ENCODE measurements at regions not wholly inside any gene's neighbourhood (a gene's known extent, or its start where the extent isn't known, plus 50 kb on each side); places are given as distances from the start of the nearest gene placed in this dataset.
A peak's percentile ranks its signal among the peaks of the same experiment; 100 is the strongest.

- DNase-seq (ENCODE audit: low spot score), result no peak
Measured at GRCh38 chr3:151992326-151993041, 119.0 kb downstream of the SUCNR1 start.

- no peak for DNase-seq (ENCODE audit: low spot score)
Measured at GRCh38 chr3:151995091-151995490, 121.6 kb downstream of the SUCNR1 start.

- DNase-seq (ENCODE audit: low spot score), result no peak
Measured at GRCh38 chr3:151998744-151999143, 125.3 kb downstream of the SUCNR1 start.

- no peak for DNase-seq (ENCODE audit: low spot score)
Measured at GRCh38 chr3:151999936-152000335, 126.5 kb downstream of the SUCNR1 start.

- DNase-seq (ENCODE audit: low spot score), result no peak
Measured at GRCh38 chr3:152011812-152012735, 138.6 kb downstream of the SUCNR1 start.

- DNase-seq (ENCODE audit: low spot score), result no peak
Measured at GRCh38 chr3:152019508-152019907, 146.1 kb downstream of the SUCNR1 start.

GRCh38 chr3:152021951-152022461 lies 148.6 kb downstream of the SUCNR1 start:
- DNase-seq (ENCODE audit: low spot score), result peak; percentile 80

- DNase-seq (ENCODE audit: low spot score), result peak; percentile 90
Measured at GRCh38 chr3:152026033-152026556, 152.7 kb downstream of the SUCNR1 start.

- DNase-seq (ENCODE audit: low spot score), result no peak
Measured at GRCh38 chr3:152030320-152030719, 156.9 kb downstream of the SUCNR1 start.

GRCh38 chr3:152031321-152031720 lies 157.9 kb downstream of the SUCNR1 start:
- peak; percentile 61 for DNase-seq (ENCODE audit: low spot score)

- no peak for DNase-seq (ENCODE audit: low spot score)
Measured at GRCh38 chr3:152037297-152037696, 163.9 kb downstream of the SUCNR1 start.

GRCh38 chr3:152037953-152038352 lies 164.5 kb downstream of the SUCNR1 start:
- no peak for DNase-seq (ENCODE audit: low spot score)

- DNase-seq (ENCODE audit: low spot score), result no peak
Measured at GRCh38 chr3:152038490-152038889, 165.0 kb downstream of the SUCNR1 start.

- DNase-seq (ENCODE audit: low spot score), result no peak
Measured at GRCh38 chr3:152039887-152040286, 166.4 kb downstream of the SUCNR1 start.

GRCh38 chr3:152040319-152040718 lies 166.9 kb downstream of the SUCNR1 start:
- no peak for DNase-seq (ENCODE audit: low spot score)

GRCh38 chr3:152043620-152044019 lies 170.2 kb downstream of the SUCNR1 start:
- no peak for DNase-seq (ENCODE audit: low spot score)

- DNase-seq (ENCODE audit: low spot score), result no peak
Measured at GRCh38 chr3:152046280-152046679, 172.8 kb downstream of the SUCNR1 start.

GRCh38 chr3:152047465-152047864 lies 174.0 kb downstream of the SUCNR1 start:
- no peak for DNase-seq (ENCODE audit: low spot score)

GRCh38 chr3:152048831-152049230 lies 175.4 kb downstream of the SUCNR1 start:
- DNase-seq (ENCODE audit: low spot score), result no peak

- no peak for DNase-seq (ENCODE audit: low spot score)
Measured at GRCh38 chr3:152050903-152051302, 177.5 kb downstream of the SUCNR1 start.

- DNase-seq (ENCODE audit: low spot score), result no peak
Measured at GRCh38 chr3:152051501-152052404, 178.3 kb downstream of the SUCNR1 start.
